ENCODE measurements at regions not wholly inside any gene's neighbourhood (a gene's known extent, or its start where the extent isn't known, plus 50 kb on each side); places are given as distances from the start of the nearest gene placed in this dataset.
"Not testable (repeated sequence)": the region's sequence is repeated elsewhere in the genome, so short reads cannot be mapped to it uniquely, and the experiment has no call there.

DNA sequence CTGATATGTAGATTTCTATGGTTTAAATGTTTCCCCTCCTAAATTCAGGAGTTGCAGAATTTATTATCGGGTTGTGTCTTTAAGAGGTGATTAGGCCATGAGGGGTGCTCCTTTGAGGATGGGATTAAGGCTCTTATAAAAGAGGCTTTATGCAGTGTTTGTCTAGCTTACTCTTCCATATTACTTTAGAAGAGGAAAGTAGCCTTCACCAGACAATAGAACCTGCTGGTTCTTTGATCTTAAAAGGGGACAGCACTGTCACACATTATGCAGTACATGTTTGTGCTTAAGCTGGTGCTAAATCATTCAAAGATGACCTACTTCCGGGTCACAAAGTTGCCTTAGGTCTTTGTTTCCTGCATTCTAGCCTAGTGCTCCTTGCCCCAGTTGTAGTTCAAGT lies 81.0 kb downstream of the CPXCR1 start:
- TF ChIP-seq, protein P1, sequence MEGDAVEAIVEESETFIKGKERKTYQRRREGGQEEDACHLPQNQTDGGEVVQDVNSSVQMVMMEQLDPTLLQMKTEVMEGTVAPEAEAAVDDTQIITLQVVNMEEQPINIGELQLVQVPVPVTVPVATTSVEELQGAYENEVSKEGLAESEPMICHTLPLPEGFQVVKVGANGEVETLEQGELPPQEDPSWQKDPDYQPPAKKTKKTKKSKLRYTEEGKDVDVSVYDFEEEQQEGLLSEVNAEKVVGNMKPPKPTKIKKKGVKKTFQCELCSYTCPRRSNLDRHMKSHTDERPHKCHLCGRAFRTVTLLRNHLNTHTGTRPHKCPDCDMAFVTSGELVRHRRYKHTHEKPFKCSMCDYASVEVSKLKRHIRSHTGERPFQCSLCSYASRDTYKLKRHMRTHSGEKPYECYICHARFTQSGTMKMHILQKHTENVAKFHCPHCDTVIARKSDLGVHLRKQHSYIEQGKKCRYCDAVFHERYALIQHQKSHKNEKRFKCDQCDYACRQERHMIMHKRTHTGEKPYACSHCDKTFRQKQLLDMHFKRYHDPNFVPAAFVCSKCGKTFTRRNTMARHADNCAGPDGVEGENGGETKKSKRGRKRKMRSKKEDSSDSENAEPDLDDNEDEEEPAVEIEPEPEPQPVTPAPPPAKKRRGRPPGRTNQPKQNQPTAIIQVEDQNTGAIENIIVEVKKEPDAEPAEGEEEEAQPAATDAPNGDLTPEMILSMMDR (IDR thresholded peaks at IDR 0.05; ENCODE audit: borderline replicate concordance, control extremely low read depth, extremely low read depth, insufficient read depth, missing control alignments): no peak
- no peak for DNase-seq (ENCODE audit: low spot score)
- in situ Hi-C loops (cut with MboI; ENCODE audit: low sequenced_read_pairs, unreplicated experiment): no loop called here

DNA sequence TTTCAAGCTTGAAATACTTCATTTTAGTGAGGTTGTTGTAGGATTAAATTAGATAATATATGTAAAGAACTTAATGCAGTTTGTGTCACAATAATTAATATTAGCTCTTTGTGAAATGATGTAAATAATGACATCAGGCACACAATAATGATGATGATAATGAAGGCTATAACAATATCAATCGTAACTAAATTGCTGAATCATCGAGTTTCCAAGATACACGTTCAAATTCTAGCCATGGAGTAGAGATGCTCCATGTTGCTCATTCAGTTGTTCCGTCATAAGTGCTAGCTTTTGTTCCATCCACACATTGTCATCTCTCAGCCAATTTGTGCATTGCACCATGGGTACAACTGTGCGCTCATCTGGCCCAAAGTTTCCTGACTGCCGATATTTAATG lies 83.1 kb downstream of the CPXCR1 start:
- in situ Hi-C loops (cut with MboI; ENCODE audit: low sequenced_read_pairs, unreplicated experiment): no loop called here
- TF ChIP-seq, protein P1 (IDR thresholded peaks at IDR 0.05; ENCODE audit: borderline replicate concordance, control extremely low read depth, extremely low read depth, insufficient read depth, missing control alignments): no peak
- no peak for DNase-seq (ENCODE audit: low spot score)

DNA sequence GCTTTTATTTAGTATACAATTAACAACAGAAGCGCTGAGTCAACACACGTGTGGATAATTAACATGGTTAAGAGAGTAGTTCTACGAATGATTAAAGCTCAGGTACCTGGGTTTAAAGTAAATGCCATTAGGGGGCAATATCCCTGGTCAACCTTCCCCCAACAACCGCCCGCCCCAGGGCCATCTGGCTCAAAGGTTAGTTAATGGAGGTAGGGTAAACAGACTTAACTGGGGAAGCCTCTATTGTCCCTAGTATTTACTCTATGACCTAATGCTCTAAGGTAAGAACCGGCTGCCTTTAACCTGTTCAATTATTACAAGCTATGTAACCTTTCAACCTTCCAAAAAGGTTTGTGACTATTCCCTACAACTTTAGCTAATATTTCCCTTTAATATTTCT lies 90.7 kb downstream of the CPXCR1 start:
- DNase-seq (ENCODE audit: low spot score); in situ Hi-C loops (cut with MboI; ENCODE audit: low sequenced_read_pairs, unreplicated experiment): not testable (repeated sequence)

DNA sequence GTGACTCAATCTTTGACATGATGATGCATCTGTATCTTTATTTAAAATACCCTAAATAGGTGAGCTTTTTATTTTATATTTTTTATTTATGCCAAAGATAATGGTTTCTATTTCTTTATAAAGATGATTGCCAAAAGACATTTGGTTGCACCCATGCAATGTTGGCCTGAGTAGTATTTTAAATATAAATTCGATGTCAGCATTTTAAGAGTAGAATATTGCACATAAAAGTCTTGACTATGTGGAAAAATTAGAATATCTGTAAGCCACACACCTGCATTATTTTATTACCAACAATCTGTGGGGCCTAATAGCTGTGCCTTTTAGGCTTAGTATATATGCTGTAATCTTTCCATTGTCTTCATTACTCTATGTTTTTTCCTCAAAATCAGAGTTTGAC lies 91.4 kb downstream of the CPXCR1 start:
- no peak for DNase-seq (ENCODE audit: low spot score)
- in situ Hi-C loops (cut with MboI; ENCODE audit: low sequenced_read_pairs, unreplicated experiment): no loop called here
- TF ChIP-seq, protein P1 (IDR thresholded peaks at IDR 0.05; ENCODE audit: borderline replicate concordance, control extremely low read depth, extremely low read depth, insufficient read depth, missing control alignments): no peak

DNA sequence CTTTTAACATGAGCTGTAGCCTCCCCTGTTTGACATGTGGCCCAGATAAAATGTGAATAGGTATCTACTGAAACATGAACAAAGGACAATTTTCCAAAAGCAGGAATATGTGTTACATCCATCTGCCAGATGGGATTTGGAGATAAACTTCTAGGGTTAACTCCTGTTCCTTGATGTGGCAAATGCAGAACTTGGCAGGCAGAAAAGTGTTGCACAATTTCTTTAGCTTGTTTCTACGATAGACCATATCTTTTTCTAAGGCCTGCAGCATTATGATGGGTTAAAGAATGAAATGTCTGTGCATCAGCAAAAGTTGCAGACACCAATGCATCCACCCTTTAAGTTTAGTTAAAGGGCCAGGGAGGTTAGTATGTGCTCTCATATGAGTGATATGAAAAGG lies 96.8 kb downstream of the CPXCR1 start:
- in situ Hi-C loops (cut with MboI; ENCODE audit: low sequenced_read_pairs, unreplicated experiment); DNase-seq (ENCODE audit: low spot score): not testable (repeated sequence)

DNA sequence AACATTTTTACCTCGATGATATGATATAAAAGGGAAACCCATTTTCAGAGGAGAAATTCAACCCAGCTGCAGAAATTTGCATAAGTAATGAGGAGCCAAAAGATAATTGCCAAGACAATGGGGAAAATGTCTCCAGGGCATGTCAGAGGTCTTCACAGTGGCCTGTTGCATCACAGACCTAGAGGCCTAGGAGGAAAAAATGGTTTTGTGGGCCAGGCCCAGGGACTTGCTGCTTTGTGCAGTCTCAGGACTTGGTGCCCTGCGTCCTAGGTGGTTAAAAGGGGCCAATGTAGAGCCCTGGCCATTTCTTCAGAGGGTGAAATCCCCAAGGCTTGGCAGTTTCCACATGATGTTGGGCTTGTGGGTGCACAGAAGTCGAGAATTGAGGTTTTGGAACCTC lies 106.9 kb downstream of the CPXCR1 start:
- DNase-seq (ENCODE audit: low spot score): no peak
- in situ Hi-C loops (cut with MboI; ENCODE audit: low sequenced_read_pairs, unreplicated experiment): no loop called here
- TF ChIP-seq, protein P1 (IDR thresholded peaks at IDR 0.05; ENCODE audit: borderline replicate concordance, control extremely low read depth, extremely low read depth, insufficient read depth, missing control alignments): no peak

DNA sequence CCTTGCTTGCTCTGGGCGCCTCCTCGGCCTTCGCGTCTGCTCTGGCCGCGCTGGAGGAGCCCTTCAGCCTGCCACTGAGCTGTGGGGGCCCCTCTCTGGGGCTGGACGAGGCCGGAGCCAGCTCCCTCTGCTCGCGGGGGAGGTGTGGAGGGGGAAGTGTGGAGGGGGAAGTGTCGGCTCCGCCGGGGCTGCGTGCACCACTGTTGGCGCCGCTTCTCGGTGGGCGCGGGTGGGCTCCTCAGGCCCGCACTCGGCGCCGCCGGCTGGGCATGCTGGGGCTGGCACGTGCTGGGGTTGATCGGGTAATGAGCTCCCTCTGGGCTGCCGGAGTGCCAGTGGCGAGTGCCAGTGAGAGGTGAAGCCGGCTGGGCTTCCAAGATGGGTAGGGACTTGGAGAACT lies 116.7 kb downstream of the CPXCR1 start:
- no peak for DNase-seq (ENCODE audit: low spot score)
- TF ChIP-seq, protein P1 (IDR thresholded peaks at IDR 0.05; ENCODE audit: borderline replicate concordance, control extremely low read depth, extremely low read depth, insufficient read depth, missing control alignments): no peak
- in situ Hi-C loops (cut with MboI; ENCODE audit: low sequenced_read_pairs, unreplicated experiment): no loop called here

DNA sequence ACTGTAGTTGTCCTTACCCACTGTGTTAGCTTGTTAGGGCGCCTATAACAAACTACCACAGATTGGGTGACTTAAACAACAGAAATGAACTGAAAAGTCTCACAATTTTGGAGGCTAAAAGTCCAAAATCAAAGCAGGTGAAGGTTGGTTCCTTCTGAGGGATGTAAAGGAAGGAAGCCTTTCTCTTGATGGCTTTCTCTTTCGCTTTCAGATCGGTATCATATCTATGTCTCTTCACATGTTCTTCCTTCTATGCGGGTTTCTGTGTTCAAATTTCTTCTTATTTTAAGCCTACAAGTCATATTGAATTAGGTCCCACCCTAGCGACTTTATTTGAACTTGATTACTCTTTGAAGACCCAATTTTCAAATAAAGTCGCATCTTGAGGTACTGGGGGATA lies 118.6 kb downstream of the CPXCR1 start:
- TF ChIP-seq, protein P1 (IDR thresholded peaks at IDR 0.05; ENCODE audit: borderline replicate concordance, control extremely low read depth, extremely low read depth, insufficient read depth, missing control alignments): no peak
- in situ Hi-C loops (cut with MboI; ENCODE audit: low sequenced_read_pairs, unreplicated experiment): no loop called here
- no peak for DNase-seq (ENCODE audit: low spot score)

Measured in GM13976 (cell line).